NCI-H2107 treated with DMSO at 0.1 percent for 48 hours (cell line): ENCODE measurements at regions not wholly inside any gene's neighbourhood (a gene's known extent, or its start where the extent isn't known, plus 50 kb on each side); places are given as distances from the start of the nearest gene placed in this dataset.

Experiments used
- DNase-seq: peaks from one replicate; lab custom pipeline; 2025; ENCODE audit not compliant: unreplicated experiment; lab: John Stamatoyannopoulos, UW

GRCh38 chr11:82676483-82677094, 57.1 kb downstream of the FAM181B start:
- no peak for DNase-seq

GRCh38 chr11:82675838-82676237, 57.8 kb downstream of the FAM181B start:
- DNase-seq = no peak

GRCh38 chr11:82673631-82674030, 60.0 kb downstream of the FAM181B start:
- DNase-seq = no peak

GRCh38 chr11:82671451-82671850, 62.2 kb downstream of the FAM181B start:
- DNase-seq = no peak

- DNase-seq = no peak
These were observed 70.1 kb downstream of the FAM181B start for GRCh38 chr11:82663535-82663934.

- no peak for DNase-seq
These were observed 79.9 kb downstream of the FAM181B start for GRCh38 chr11:82653752-82654151.

GRCh38 chr11:82639251-82639650, 94.4 kb downstream of the FAM181B start:
- DNase-seq = no peak

- no peak for DNase-seq
These were observed 97.0 kb downstream of the FAM181B start for GRCh38 chr11:82636615-82637014.

DNA sequence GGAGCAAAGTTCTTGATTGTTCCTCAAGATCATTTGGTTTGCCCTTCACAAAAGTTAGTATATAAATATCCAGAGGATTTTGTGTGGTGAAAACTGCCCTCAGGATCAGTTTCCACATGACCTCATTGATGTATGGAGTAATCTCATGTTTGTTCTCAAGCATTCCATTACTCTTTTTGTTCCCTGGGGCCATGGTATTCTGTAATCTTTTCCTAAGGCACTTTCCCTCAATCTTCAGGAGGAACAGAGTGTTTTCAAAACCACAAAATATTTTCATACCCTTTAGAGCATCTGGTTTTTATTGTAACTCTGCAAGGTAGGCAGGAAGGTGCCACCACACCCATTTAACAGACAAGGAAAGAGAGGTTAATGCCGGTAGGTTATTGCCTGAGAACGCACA, 99.6 kb downstream of the FAM181B start:
- no peak for DNase-seq

DNA sequence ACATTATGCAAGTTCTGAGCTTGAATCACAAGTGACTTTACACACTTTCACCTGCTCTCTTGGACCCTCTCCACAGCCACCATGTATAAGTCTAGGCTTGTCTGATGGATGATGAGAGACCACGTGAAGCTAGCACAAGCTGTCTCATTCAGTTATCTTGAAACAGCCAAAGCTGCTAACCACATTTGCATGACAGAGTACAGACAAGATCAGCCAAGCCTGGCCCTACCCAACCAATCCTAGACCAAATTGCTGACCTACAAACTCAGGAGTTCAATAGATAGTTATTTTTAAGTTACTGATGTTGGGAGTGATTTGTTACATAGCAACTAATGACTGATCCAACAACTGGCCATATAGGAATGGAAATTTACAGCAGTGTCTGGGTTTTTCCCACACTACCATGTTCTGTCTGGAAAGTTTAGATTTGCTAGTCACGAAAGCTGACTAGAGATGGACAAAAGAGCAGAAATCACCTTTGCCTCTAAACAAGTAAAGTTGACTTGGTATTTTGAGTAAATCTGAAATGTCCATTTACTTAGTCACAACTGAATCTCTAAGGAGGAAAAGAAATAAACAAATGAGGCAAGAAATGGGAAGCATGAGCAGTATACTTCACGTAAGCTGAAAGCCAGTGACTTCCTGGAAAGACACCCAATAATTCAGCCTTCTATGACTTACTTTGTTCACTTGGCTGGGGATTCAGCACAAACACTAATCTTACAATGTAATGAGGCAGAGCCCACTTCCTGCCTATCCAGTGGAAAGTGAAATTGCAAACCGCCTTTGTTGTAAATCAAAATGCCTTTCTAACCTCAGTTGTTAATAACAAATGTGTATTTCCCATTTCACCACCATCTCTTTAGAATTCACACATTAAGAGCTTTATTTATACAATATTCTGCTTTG, 101.7 kb downstream of the FAM181B start:
- DNase-seq = no peak

DNA sequence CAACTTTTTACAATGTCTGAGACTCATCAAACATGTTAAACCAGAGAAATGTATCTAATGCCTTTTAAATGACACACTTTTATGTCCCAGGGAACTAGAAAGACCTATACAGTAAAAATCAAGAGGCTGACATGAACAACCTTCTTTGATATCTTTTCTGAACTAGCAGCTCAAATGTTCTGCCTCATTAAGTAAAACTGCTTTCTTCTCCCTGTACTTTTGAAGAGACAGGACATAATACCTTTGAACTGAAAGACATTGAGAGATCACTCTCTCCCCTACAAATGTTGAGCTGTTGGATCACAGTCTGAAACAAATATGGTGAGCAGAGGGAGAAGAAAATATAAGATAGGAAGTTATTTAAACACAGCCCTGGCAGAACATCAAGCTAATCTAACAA, 123.0 kb downstream of the FAM181B start:
- no peak for DNase-seq

DNA sequence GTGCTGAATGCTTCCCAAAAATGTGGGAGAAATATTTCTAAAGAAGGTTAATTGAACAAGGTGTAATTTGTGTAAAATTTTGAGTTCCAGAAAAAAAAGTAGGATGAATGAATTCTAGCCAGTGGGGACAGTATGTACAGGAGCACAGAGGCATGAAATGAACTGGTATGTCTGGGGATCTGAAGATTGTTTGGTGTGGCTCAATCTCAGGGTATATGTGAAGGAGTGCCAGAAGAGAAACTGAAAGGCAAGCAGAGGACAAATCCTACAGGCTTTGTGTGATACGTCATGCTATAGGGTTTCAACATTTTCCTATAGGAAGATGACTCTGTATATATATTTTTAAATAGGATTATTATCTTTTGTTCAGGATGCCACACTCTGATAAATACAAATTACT, 126.9 kb downstream of the FAM181B start:
- no peak for DNase-seq

GRCh38 chr11:82601711-82602110, 132.0 kb downstream of the FAM181B start:
- no peak for DNase-seq

DNA sequence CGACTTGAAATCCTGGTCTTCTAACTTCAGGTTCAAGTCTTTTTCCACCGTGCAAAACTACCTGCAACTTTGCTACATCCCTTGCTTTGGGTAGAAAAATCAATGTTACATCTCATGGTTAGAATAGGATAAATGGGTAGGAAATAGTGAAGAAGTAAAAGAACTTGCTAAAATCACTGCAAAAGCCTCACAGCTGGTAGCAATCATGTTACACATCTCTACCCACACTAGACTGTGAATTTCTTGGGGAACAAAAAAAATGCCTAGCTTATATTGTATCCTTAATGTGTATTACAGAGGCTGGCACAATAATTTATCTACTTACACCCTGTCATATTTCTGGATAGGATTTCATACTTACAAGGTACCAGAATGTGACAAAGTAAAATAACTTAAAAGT, 133.8 kb downstream of the FAM181B start:
- DNase-seq = no peak

DNA sequence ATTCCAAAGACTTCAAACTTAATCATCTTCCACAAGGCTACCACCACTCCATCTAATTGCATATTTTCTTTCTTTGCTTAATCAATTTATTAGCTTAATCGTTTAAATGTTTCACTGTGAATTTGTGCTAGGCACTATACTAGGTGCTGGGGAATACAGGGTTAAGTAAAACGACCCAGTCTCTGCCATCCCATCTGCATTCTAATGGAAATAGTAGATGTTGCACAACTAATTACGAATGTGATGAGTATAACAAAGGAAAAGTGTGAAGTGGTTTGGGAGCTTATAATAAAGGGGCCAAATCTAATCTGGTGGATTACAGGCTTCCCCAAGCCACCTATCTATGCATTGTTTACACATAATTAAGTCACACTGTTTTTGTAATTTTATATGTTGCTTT, 147.1 kb downstream of the FAM181B start:
- DNase-seq = no peak

DNA sequence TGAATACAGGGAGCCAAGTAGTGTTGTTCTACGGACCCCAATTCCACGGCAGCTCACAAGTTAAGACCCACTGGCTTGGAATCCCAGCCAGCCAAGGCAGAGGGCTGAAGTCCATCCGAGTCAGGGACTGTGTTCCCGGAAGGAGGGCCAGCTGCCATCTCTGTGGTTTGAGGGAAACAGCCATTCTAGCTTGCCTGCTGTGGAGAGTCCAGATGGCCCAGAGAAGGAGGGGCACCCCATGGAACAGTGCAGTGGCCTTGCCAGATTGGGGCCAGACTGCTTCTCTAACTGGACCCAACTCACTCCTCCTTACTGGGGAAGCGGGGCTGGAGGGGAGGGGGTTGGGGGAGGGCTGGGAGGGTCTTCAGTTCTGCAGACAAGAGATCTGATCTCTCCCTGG, 156.4 kb downstream of the FAM181B start:
- DNase-seq = no peak

GRCh38 chr11:82560836-82561235, 172.8 kb downstream of the FAM181B start:
- DNase-seq = no peak

DNA sequence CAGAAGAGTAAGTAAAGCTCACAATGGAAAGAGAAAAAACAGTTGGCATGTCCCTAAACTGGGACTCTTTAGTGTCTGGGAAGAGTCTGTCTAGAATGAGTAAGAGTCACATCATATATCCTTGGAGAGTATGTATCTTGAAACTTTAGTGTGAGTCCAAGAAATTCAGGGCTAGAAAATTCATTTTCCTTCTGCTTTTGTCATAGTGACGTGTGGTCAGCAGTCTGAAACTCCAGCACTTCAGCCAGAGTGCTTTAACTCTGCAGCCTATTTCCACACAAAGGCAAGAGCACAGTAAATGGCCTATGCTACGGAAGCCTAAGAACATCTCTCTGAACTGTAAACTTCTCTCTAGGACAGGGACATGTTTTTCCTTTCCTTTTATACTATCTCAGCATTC, 174.1 kb downstream of the FAM181B start:
- DNase-seq = no peak

GRCh38 chr11:82557274-82557673, 176.4 kb downstream of the FAM181B start:
- no peak for DNase-seq

- no peak for DNase-seq
These were observed 177.5 kb downstream of the FAM181B start for GRCh38 chr11:82556210-82556609.

- no peak for DNase-seq
These were observed 186.8 kb downstream of the FAM181B start for GRCh38 chr11:82546661-82547557.

- no peak for DNase-seq
These were observed 194.0 kb downstream of the FAM181B start for GRCh38 chr11:82539669-82540068.
